Skin epidermis (tissue), 12 donors: ENCODE measurements at regions not wholly inside any gene's neighbourhood (a gene's known extent, or its start where the extent isn't known, plus 50 kb on each side); places are given as distances from the start of the nearest gene placed in this dataset.

Experiments
- H3K27ac ChIP-seq, 21 experiments: fragments of 200-600 bp; sonication (generic) in 11 of 21; one replicate each; pipeline ENCODE4 v1.5.0; 2020; ENCODE audit warnings: mild to moderate bottlenecking in 3 of 21, inconsistent platforms in 2 of 21, moderate library complexity in 2 of 21
- H3K4me3 ChIP-seq, 7 experiments: fragments of 200-600 bp; sonication (generic) in 2 of 7; one replicate each; pipeline ENCODE4 v1.5.0; 2020; ENCODE audit warnings: inconsistent platforms in 2 of 7, mild to moderate bottlenecking in 2 of 7, moderate library complexity in 1 of 7

GRCh38 chr6:105482921-105483320 is 80.0 kb upstream of the PREP start:
- Histone ChIP-seq H3K27ac (peak overlapping the region in 12 of 21 experiments; percentile 0 to 84 (median 38)), H3K4me3 (no peak overlapping the region)

DNA sequence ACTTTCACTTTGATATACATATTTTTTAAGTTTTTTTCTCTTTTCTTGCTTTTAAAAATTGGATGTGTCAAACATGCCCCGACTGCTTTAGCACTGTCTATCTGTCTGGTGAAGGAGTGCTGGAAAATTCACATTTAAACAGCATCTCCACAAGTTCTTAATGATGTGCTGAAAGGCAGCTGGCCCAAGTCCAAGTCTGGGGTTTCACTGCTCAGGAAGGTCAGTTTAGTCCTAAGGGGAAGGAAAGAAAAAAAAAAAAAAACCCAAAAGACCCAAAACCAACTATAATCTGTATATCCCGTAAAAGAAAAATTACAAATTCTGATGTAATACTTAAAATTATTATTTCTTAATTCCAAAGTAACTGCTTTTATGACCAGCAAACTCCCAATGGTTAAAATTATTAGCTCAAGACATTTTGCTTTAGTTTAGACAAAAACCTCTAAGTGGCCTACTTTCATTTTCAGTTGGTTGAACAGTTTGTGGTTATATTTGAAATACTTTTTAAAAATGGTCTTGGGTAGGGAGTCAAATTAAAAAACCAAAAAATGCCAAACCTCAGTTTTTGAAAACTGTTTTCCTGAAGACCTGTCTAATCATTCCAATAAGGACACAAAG is 79.5 kb upstream of the PREP start:
- no peak overlapping the region for H3K4me3 ChIP-seq
- H3K27ac ChIP-seq, result peak overlapping the region in 13 of 21 experiments; percentile 0 to 84 (median 41)

DNA sequence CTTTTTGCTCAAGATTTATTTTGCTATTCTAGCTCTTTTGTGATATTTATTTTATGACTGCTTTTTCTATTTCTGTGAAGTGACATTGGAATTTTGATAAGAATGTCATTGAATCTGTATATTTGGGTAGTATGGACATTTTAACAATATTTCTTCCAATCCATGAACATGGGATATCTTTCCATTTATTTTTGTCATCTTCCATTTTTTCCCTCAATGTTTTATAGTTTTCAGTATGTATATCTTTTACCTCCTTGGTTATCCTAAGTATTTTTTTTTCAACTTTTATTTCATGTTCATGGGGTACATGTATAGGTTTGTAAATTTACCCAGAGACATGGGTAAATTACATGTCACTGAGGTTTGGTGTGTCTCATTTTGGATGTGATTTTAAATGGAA is 74.1 kb upstream of the PREP start:
- H3K4me3 ChIP-seq, result no peak overlapping the region
- no peak overlapping the region for H3K27ac ChIP-seq

DNA sequence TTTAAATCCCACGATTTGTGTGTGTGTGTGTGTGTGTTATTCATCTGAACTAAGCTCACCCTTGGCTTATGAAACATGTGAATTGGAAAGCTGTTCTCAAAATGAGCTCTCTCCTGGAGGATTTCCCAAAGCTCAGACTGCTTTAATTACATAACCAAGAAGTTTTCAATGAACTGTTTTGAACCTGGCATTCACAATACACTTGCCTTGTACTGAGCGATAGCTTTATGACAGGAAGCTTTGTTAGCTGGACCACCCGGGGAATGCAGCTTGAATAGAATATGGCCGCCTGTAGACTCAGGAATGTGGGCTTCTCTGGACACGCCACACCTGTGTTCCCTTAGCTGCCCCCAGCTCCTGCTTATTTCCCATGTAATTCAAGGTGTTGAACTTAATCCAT is 71.4 kb upstream of the PREP start:
- peak overlapping the region in 2 of 21 experiments; percentile 47 to 66 for H3K27ac ChIP-seq
- H3K4me3 ChIP-seq, result no peak overlapping the region

- peak overlapping the region in 3 of 21 experiments; percentile 38 to 65 (median 43) for H3K27ac ChIP-seq
- no peak overlapping the region for H3K4me3 ChIP-seq
Measured at GRCh38 chr6:105469946-105470345, 67.1 kb upstream of the PREP start.

GRCh38 chr6:105468850-105469249 is 66.0 kb upstream of the PREP start:
- H3K4me3 ChIP-seq, result no peak overlapping the region
- H3K27ac ChIP-seq, result peak overlapping the region in 1 of 21 experiments; percentile 65

DNA sequence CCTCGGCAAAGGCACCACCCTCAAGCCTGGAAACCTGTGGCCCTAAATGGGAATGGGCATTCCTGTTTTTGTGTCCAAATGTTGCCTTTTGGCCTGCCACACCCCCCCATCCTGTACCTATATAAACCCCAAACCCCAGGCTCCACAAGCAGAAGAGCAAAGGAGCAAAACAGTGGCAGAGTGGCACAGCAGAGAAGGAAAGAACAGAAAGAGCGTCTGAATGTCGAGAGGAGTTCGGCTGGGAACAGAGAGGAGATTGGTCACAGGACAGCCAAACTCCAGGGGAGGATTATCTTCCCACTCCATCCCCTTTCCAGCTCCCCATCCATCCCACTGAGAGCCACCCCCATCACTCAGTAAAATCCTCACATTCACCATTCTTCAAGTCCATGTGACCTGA is 58.0 kb upstream of the PREP start:
- Histone ChIP-seq H3K4me3 (no peak overlapping the region), H3K27ac (peak overlapping the region in 4 of 21 experiments; percentile 19 to 87 (median 32))

DNA sequence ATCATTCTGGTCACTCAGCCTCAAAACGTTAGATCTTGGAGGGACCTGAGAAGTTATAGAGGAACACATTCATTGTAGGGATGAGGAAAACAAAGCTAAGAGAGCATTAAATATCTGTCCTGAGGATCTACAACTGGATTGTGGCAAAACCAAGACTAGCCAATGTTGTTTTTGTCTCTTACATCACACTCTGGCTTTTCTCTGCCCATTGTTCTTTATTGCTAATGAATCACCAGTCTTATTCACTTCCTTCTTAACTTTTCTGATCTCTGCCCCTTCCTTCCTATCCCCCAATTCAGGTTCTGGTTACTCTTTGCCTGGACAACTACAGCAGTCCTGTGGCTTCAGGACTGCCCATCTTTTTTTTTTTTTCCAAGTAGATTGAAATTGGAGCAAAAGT is 57.0 kb upstream of the PREP start:
- Histone ChIP-seq H3K4me3 (no peak overlapping the region), H3K27ac (peak overlapping the region in 13 of 21 experiments; percentile 7 to 87 (median 44))

- no peak overlapping the region for H3K4me3 ChIP-seq
- peak overlapping the region in 11 of 21 experiments; percentile 23 to 87 (median 50) for H3K27ac ChIP-seq
Measured at GRCh38 chr6:105459049-105459448, 56.2 kb upstream of the PREP start.

- no peak overlapping the region for H3K4me3 ChIP-seq
- peak overlapping the region in 8 of 21 experiments; percentile 5 to 87 (median 53) for H3K27ac ChIP-seq
Measured at GRCh38 chr6:105458551-105458950, 55.7 kb upstream of the PREP start.

GRCh38 chr6:105458084-105458483 is 55.2 kb upstream of the PREP start:
- H3K27ac ChIP-seq, result peak overlapping the region in 5 of 21 experiments; percentile 5 to 87 (median 59)
- no peak overlapping the region for H3K4me3 ChIP-seq

GRCh38 chr6:105453968-105454367 is 51.1 kb upstream of the PREP start:
- H3K4me3 ChIP-seq, result no peak overlapping the region
- H3K27ac ChIP-seq, result peak overlapping the region in 13 of 21 experiments; percentile 13 to 87 (median 59)

- Histone ChIP-seq H3K27ac (peak overlapping the region in 14 of 21 experiments; percentile 2 to 87 (median 57)), H3K4me3 (no peak overlapping the region)
Measured at GRCh38 chr6:105452924-105453756, 50.3 kb upstream of the PREP start.
